Activated T-cell treated with anti-CD3 and anti-CD28 coated beads for 48 hours (primary cell): ENCODE measurements at regions not wholly inside any gene's neighbourhood (a gene's known extent, or its start where the extent isn't known, plus 50 kb on each side); places are given as distances from the start of the nearest gene placed in this dataset.

Experiments
- DNase-seq: peaks from one replicate; pipeline ENCODE4 v3.0.0-alpha.2; 2020; ENCODE audit warnings: low read depth

DNA sequence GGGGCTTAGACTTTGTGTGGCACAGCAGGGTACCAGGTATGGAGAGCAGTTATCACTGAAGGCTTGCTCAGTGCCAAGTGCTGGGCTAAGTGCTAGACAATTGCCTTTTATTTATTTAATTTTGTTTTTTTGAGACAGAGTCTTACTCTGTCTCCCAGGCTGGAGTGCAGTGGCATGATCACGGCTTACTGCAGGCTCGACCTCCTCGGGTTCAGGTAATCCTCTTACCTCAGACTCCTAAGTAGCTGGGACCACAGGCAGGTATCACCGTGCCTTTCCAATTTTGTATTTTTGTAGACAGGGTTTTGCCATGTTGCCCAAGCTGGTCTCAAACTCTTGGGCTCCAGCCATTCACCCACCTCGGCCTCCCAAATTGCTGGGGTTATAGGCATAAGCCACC lies 256.9 kb downstream of the ZNF536 start:
- no peak for DNase-seq

- DNase-seq: no peak
Measured at GRCh38 chr19:30626626-30626966, 254.4 kb downstream of the ZNF536 start.

GRCh38 chr19:30625947-30626625 lies 253.9 kb downstream of the ZNF536 start:
- DNase-seq: no peak

DNA sequence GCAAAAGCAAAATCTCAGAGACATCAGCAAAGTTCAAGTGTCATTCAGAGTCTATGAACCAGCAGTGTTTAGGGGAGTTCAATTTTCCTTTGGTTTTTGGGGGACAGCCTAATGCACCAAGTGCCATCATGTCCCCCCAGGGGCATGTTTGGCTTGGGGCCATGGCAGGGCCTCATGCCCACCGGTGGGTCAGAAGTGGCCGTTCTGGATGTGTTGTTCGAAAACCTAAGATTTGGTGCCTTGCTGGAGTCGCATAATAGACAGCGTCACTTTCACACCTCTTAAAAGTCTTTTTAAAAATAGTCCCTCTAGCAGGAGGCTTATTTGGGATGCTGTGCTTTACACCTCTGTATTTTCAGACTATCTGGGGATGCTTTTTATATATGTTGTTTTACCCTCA lies 250.1 kb downstream of the ZNF536 start:
- no peak for DNase-seq

- no peak for DNase-seq
Measured at GRCh38 chr19:30621326-30621920, 249.2 kb downstream of the ZNF536 start.

GRCh38 chr19:30620354-30620753 lies 248.2 kb downstream of the ZNF536 start:
- DNase-seq: no peak

GRCh38 chr19:30609656-30610270 lies 237.6 kb downstream of the ZNF536 start:
- no peak for DNase-seq

DNA sequence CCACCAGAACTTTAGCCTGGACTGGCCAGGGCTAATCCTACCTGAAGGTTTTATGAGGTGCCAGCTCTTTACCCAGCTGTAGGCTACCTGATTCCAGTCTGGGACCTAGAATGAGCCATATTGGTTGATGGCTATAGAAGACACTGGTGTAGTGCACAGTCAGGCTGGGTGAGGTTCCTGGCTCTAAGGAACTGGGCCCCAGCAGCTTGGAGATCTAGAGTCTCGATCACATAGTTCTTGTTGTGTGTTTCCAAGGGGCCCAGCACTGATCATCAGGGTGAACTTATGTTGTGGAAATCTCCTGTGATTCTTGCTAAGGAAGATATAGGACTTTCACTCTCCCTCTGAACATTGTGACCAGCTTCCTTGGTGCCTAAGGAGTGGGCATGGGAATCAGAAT lies 236.3 kb downstream of the ZNF536 start:
- no peak for DNase-seq
